GM10266 (cell line): ENCODE measurements at regions not wholly inside any gene's neighbourhood (a gene's known extent, or its start where the extent isn't known, plus 50 kb on each side); places are given as distances from the start of the nearest gene placed in this dataset.

Experiments
- DNase-seq: peaks from one replicate; pipeline ENCODE4 v3.0.0; 2012; ENCODE audit errors: extremely low spot score
- CTCF ChIP-seq: IDR thresholded peaks from 2 replicates; pipeline ENCODE4 v1.5.1; 2012; ENCODE audit warnings: mild to moderate bottlenecking, low read depth; ENCODE audit not compliant: control insufficient read depth, insufficient read depth; ENCODE audit errors: missing control alignments

GRCh38 chr7:66413379-66414114 is 208.4 kb downstream of the TPST1 start:
- peak; percentile 85 for DNase-seq
- TF ChIP-seq CTCF = peak; percentile 60

- no peak for TF ChIP-seq CTCF
- no peak for DNase-seq
Observed at GRCh38 chr7:66415659-66416265, 210.6 kb downstream of the TPST1 start.

- DNase-seq = no peak
- TF ChIP-seq CTCF = no peak
Observed at GRCh38 chr7:66418537-66418936, 210.1 kb upstream of the KCTD7 start.

GRCh38 chr7:66419210-66419609 is 209.5 kb upstream of the KCTD7 start:
- TF ChIP-seq CTCF = no peak
- no peak for DNase-seq

- DNase-seq = no peak
- no peak for TF ChIP-seq CTCF
Observed at GRCh38 chr7:66421830-66422475, 206.7 kb upstream of the KCTD7 start.

DNA sequence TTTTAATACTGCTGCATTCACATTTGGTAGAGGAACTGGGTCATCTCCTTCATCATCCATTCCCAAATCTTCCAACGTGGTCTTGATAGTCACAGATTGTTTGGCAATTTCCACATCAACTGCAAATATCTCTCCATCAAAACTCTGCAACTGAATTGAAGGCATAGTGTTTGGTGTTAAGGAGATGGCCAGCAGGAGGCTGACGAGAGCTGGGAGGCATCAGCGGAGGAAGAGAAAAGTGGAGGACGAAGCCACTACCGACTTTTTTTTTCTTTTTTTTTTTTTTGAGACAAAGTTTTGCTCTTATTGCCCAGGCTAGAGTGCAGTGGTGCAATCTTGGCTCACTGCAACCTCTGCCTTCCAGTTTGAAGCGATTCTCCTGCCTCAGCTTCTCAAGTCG is 205.0 kb upstream of the KCTD7 start:
- TF ChIP-seq CTCF = no peak
- DNase-seq = no peak

GRCh38 chr7:66426332-66426731 is 202.3 kb upstream of the KCTD7 start:
- no peak for TF ChIP-seq CTCF

More at GRCh38 chr7:66426332-66426731, 202.3 kb upstream of the KCTD7 start:
- DNase-seq = no peak
